Stimulated activated memory B cell treated with anti-CD40 and anti-IgM and Interleukin-4, amounts not matched to agents 10 μg/mL and 1 μg/mL and 100 μg/mL, for 72 hours (primary cell): ENCODE measurements at regions not wholly inside any gene's neighbourhood (a gene's known extent, or its start where the extent isn't known, plus 50 kb on each side); places are given as distances from the start of the nearest gene placed in this dataset.

Source experiments
- ATAC-seq: fragments of 150-1000 bp; cut with Tn5 transposase; 2 replicates; pipeline ENCODE4 v1.10.0; 2021
- H3K27ac Mint-ChIP-seq: one replicate; pipeline ENCODE4 v1.8.0; 2022; ENCODE audit warnings: mild to moderate bottlenecking, mixed read lengths
- H3K27me3 Mint-ChIP-seq: one replicate; pipeline ENCODE4 v1.8.0; 2022; ENCODE audit warnings: mixed read lengths
- H3K36me3 Mint-ChIP-seq: one replicate; pipeline ENCODE4 v1.8.0; 2022; ENCODE audit warnings: mixed read lengths
- H3K4me1 Mint-ChIP-seq: one replicate; pipeline ENCODE4 v1.8.0; 2022; ENCODE audit warnings: mixed read lengths
- H3K4me3 Mint-ChIP-seq: one replicate; pipeline ENCODE4 v1.8.0; 2022; ENCODE audit warnings: mild to moderate bottlenecking, moderate library complexity, mixed read lengths
- H3K9me3 Mint-ChIP-seq: one replicate; pipeline ENCODE4 v1.8.0; 2022; ENCODE audit warnings: mixed read lengths

DNA sequence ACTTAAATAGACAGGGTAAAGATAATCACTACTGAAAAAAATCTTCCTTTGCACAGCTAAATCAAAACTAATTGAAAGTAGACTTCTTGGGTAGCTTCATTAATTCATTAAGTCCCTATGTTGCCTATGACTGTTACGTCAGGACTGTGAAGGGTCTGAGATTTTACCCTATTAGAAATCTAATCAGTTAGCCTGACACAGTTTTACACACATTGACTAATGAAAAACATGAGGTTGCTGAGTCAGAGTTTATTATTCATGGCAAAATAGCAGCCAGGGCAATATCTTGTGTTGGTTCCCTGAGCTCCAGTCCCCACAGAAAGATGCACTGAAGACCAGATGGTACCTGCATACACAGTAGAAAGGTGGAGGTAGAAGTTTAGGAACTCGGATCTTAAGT lies 262.5 kb upstream of the ZP4 start:
- Mint-ChIP-seq H3K27me3 (no peaks in the 10 kb centered on the region), H3K4me1 (no peaks in the 10 kb centered on the region), H3K36me3 (no peaks in the 10 kb centered on the region), H3K4me3 (no peak overlapping the region), H3K9me3 (peaks cover 3% of the 10 kb centered on the region), H3K27ac (no peak overlapping the region)
- ATAC-seq: no peak

GRCh38 chr1:238152119-238152518 lies 261.4 kb upstream of the ZP4 start:
- Mint-ChIP-seq H3K4me1 (no peaks in the 10 kb centered on the region), H3K36me3 (no peaks in the 10 kb centered on the region), H3K9me3 (peaks cover 3% of the 10 kb centered on the region), H3K27ac (no peak overlapping the region), H3K4me3 (no peak overlapping the region), H3K27me3 (no peaks in the 10 kb centered on the region)
- no peak for ATAC-seq

GRCh38 chr1:238143038-238143437 lies 252.3 kb upstream of the ZP4 start:
- H3K4me1 Mint-ChIP-seq: no peaks in the 10 kb centered on the region
- no peaks in the 10 kb centered on the region for H3K27me3 Mint-ChIP-seq
- ATAC-seq: no peak
- H3K27ac Mint-ChIP-seq: no peak overlapping the region
- no peak overlapping the region for H3K4me3 Mint-ChIP-seq
- no peaks in the 10 kb centered on the region for H3K36me3 Mint-ChIP-seq
- no peaks in the 10 kb centered on the region for H3K9me3 Mint-ChIP-seq

DNA sequence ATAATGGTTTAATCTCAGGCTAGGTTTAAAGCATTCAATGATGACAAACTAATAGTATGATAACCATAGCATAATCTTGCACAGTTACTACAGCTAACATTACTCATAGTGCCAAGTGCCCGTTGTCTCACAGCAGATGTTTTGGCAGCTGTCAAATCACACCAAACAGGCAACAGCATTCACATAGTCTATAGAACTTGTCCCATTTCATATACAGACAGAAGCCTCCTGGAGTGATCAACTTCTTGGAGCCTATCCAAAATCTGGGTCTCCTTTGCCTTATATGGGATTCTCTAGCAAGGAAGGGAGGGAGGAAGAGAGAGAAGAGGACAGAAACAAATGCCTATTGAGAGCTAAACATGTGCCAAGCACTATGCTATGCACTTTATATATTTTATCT lies 250.6 kb upstream of the ZP4 start:
- Mint-ChIP-seq H3K4me1 (no peaks in the 10 kb centered on the region), H3K36me3 (no peaks in the 10 kb centered on the region), H3K4me3 (no peak overlapping the region), H3K9me3 (no peaks in the 10 kb centered on the region), H3K27ac (no peak overlapping the region), H3K27me3 (no peaks in the 10 kb centered on the region)
- no peak for ATAC-seq

- H3K36me3 Mint-ChIP-seq: no peaks in the 10 kb centered on the region
- no peaks in the 10 kb centered on the region for H3K27me3 Mint-ChIP-seq
- no peak overlapping the region for H3K4me3 Mint-ChIP-seq
- no peaks in the 10 kb centered on the region for H3K4me1 Mint-ChIP-seq
- ATAC-seq: no peak
- H3K9me3 Mint-ChIP-seq: no peaks in the 10 kb centered on the region
- H3K27ac Mint-ChIP-seq: no peak overlapping the region
Observed at GRCh38 chr1:238139713-238140112, 249.0 kb upstream of the ZP4 start.

DNA sequence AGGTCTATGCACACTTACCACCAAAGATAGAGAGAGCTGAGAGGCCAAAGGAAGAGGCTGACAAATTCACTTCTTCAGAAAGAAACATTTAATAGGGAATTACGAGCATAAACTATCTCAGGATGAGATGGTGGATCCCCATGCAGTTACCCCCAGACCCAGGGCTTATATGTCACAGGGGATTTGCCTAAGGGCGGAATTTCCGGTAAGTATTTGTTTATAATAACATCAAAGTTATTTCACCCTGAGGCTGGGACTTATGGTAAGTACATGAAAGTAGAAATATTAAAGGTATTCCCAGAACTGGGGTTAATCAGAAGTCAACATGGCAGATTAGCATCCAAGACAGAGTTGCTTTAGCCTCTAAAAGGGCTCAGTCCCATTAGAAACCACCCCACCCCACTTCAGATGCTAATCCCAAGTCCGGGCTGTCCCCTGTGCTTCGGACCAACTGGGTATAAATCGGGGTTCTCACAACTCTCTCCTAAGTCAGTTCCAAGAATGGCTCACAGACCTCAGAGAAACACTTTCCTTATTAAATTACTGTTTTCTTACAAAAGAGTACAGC lies 247.4 kb upstream of the ZP4 start:
- no peaks in the 10 kb centered on the region for H3K27me3 Mint-ChIP-seq
- peaks cover 3% of the 10 kb centered on the region for H3K9me3 Mint-ChIP-seq
- no peaks in the 10 kb centered on the region for H3K36me3 Mint-ChIP-seq
- no peak for ATAC-seq
- H3K4me1 Mint-ChIP-seq: no peaks in the 10 kb centered on the region
- no peak overlapping the region for H3K27ac Mint-ChIP-seq
- no peak overlapping the region for H3K4me3 Mint-ChIP-seq

- Mint-ChIP-seq H3K4me3 (no peak overlapping the region), H3K36me3 (no peaks in the 10 kb centered on the region), H3K4me1 (no peaks in the 10 kb centered on the region), H3K27ac (no peak overlapping the region), H3K9me3 (peaks cover 3% of the 10 kb centered on the region), H3K27me3 (no peaks in the 10 kb centered on the region)
- ATAC-seq: no peak
Observed at GRCh38 chr1:238135708-238136664, 245.3 kb upstream of the ZP4 start.

DNA sequence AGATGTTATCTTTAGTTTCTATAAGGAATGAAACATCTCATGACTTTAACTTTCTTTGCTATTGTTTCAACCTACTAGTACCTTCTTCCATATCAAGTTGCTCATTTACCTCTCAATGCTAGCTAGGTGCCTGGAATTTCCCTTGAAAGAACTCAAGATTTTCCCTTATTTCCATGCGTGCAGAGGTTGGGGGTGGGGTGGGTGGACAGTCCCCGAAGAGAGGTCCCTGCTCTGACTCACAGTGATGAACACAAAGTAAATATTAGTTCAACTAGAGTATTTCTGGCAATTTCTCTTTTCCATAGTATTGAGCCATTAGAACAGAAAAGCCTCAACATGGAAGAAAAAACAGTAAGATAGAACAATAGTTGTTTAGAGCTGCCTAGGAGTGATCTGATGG lies 239.0 kb upstream of the ZP4 start:
- ATAC-seq: no peak
- peaks cover 6% of the 10 kb centered on the region for H3K9me3 Mint-ChIP-seq
- H3K27ac Mint-ChIP-seq: no peak overlapping the region
- H3K27me3 Mint-ChIP-seq: no peaks in the 10 kb centered on the region
- H3K4me1 Mint-ChIP-seq: no peaks in the 10 kb centered on the region
- no peaks in the 10 kb centered on the region for H3K36me3 Mint-ChIP-seq
- H3K4me3 Mint-ChIP-seq: no peak overlapping the region

- Mint-ChIP-seq H3K27me3 (no peaks in the 10 kb centered on the region), H3K36me3 (no peaks in the 10 kb centered on the region), H3K4me3 (no peak overlapping the region), H3K27ac (no peak overlapping the region), H3K4me1 (no peaks in the 10 kb centered on the region), H3K9me3 (peaks cover 3% of the 10 kb centered on the region)
- ATAC-seq: no peak
Observed at GRCh38 chr1:238123201-238123600, 232.5 kb upstream of the ZP4 start.

DNA sequence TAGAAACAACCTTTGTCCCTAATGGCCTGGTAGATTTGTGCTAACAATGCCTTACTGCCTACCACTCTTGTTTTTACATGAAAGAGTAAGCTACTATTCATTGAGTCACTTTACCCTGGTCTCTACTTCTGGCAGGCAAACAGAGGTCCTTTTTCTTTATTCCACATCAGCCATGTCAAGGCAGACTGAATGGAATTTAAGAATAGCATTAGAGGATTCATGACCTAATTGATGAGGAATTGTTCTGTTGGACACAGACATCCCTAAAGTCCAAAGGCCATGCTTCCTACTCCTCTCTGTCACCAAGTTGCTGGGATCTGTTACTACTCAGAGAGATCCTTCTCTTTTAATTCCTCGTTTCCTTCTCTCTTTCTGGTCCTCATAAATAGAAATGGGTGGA lies 229.1 kb upstream of the ZP4 start:
- no peaks in the 10 kb centered on the region for H3K9me3 Mint-ChIP-seq
- no peaks in the 10 kb centered on the region for H3K27me3 Mint-ChIP-seq
- no peak overlapping the region for H3K4me3 Mint-ChIP-seq
- no peak overlapping the region for H3K27ac Mint-ChIP-seq
- no peaks in the 10 kb centered on the region for H3K36me3 Mint-ChIP-seq
- no peaks in the 10 kb centered on the region for H3K4me1 Mint-ChIP-seq
- no peak for ATAC-seq

DNA sequence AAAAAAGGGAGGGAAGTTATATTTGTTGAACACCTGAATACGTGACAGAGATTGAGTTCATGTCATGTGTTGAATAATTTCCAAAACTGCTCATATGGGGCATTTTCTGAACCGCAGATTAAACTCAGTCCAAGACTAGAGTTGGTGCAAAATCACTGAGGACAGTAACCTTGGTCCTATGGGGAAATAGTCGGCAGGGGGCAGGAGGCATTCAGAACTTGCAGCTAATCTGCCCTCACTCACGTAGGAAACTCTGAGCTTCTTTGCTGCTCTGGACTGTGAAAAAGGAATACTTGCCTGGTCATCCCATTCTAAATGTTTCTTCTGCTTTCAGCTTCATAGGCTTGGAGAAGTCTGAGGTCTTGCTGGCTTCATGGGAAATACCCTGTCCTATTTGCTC lies 228.3 kb upstream of the ZP4 start:
- no peaks in the 10 kb centered on the region for H3K4me1 Mint-ChIP-seq

DNA sequence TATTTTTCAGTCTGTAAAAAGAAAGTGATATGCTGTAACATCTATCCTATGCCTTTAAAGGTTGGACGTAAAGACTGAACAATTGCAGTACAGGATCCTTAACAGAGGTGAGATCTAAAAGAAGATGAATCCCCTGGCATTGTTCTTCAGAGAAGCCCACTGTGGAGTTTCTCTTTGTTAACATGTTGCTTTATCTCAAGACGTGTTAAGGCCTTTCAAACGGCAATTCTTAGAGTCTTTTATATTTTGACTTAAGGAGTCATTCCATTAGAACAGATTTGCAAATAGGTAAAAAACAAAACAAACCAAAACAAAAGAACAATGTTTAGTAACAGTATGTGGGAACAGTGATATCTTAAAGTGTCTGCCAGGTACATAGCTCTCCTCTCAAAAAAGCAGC lies 225.1 kb upstream of the ZP4 start:
- no peaks in the 10 kb centered on the region for H3K27me3 Mint-ChIP-seq

More for the DNA sequence above, 228.3 kb upstream of the ZP4 start:
- Mint-ChIP-seq H3K4me3 (no peak overlapping the region), H3K27me3 (no peaks in the 10 kb centered on the region), H3K27ac (no peak overlapping the region), H3K9me3 (no peaks in the 10 kb centered on the region), H3K36me3 (no peaks in the 10 kb centered on the region)
- ATAC-seq: no peak

DNA sequence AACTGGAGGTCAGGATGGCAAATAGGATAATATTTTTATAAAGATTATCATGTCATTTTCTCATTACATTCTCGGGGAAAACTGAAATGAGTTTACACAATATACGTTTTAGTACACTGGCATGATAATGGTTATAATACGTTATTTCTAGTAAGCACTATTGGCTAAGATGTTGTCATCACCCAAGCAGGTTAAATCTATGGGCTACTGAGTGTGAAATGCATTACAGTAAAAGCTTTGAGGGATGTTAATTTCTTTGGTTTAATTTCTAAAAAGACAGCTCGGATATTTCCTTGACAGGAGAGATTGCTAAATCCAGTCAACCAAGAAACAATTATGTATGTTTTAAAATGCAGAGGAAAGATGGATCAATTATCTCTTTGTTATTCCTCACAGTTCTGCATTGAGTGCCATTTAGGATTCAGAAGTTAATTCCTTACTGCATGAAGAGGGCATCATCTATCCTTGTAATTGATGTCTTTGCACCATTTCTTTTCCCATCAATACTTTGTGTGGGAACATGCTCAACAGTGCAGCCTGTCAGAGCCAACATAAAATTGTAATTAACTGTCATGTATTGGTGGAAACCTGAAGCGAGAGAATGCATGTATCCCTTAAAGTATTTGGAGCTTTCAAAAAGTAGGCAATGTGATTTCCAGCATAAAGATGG lies 222.4 kb upstream of the ZP4 start:
- no peaks in the 10 kb centered on the region for H3K36me3 Mint-ChIP-seq
- no peak overlapping the region for H3K27ac Mint-ChIP-seq
- ATAC-seq: no peak
- H3K4me3 Mint-ChIP-seq: no peak overlapping the region
- no peaks in the 10 kb centered on the region for H3K9me3 Mint-ChIP-seq
- H3K4me1 Mint-ChIP-seq: no peaks in the 10 kb centered on the region
- H3K27me3 Mint-ChIP-seq: no peaks in the 10 kb centered on the region

More for the DNA sequence above, 225.1 kb upstream of the ZP4 start:
- Mint-ChIP-seq H3K9me3 (no peaks in the 10 kb centered on the region), H3K4me3 (no peak overlapping the region), H3K4me1 (no peaks in the 10 kb centered on the region), H3K36me3 (no peaks in the 10 kb centered on the region), H3K27ac (no peak overlapping the region)
- no peak for ATAC-seq

- Mint-ChIP-seq H3K4me1 (no peaks in the 10 kb centered on the region), H3K9me3 (no peaks in the 10 kb centered on the region), H3K4me3 (no peak overlapping the region), H3K27me3 (no peaks in the 10 kb centered on the region), H3K27ac (no peak overlapping the region), H3K36me3 (no peaks in the 10 kb centered on the region)
- ATAC-seq: no peak
Observed at GRCh38 chr1:238111516-238111915, 220.8 kb upstream of the ZP4 start.

DNA sequence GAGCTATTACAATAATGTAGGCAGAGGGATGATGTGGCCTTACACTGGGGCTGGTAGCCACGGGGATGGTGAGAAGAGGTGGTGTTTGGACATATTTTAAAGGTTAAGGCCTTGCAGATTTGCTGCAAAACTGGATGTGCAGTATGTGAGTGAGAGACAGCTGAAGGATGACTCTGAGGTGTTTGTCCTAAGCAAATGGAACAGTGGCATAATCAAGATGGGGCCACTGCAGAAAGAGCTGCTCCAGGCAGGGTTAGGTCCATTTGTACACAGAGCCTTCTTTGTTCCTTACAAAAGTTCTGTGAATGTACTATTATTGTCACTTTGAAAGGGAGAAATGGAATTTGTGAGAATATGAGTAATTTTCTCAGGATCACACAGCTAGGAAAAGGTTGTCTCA lies 220.4 kb upstream of the ZP4 start:
- Mint-ChIP-seq H3K4me1 (no peaks in the 10 kb centered on the region), H3K9me3 (no peaks in the 10 kb centered on the region), H3K27me3 (no peaks in the 10 kb centered on the region), H3K27ac (no peak overlapping the region), H3K36me3 (no peaks in the 10 kb centered on the region), H3K4me3 (no peak overlapping the region)
- ATAC-seq: peak; percentile 12

- no peaks in the 10 kb centered on the region for H3K36me3 Mint-ChIP-seq
- no peaks in the 10 kb centered on the region for H3K4me1 Mint-ChIP-seq
- H3K27me3 Mint-ChIP-seq: no peaks in the 10 kb centered on the region
- H3K9me3 Mint-ChIP-seq: peaks cover 5% of the 10 kb centered on the region
- no peak overlapping the region for H3K4me3 Mint-ChIP-seq
- no peak overlapping the region for H3K27ac Mint-ChIP-seq
- ATAC-seq: no peak
Observed at GRCh38 chr1:238108417-238108816, 217.7 kb upstream of the ZP4 start.
